HCT116 (cell line): ENCODE measurements at regions not wholly inside any gene's neighbourhood (a gene's known extent, or its start where the extent isn't known, plus 50 kb on each side); places are given as distances from the start of the nearest gene placed in this dataset.

ENCODE experiments used
- ATAC-seq: fragments of 200-7000 bp; cut with Tn5 transposase; 2 replicates; pipeline ENCODE4 v1.9.1; 2020; ENCODE audit warnings: mild to moderate bottlenecking, moderate library complexity
- BruUV-seq: library from RNA; stranded (reverse); fragments of 400-500 nt; replicated peaks from 2 replicates; lab custom pipeline; 2021; lab: Mats Ljungman, UMichigan
- CTCF ChIA-PET: fragments of 300-600 bp; sonication (Branson Sonifier 250); formaldehyde crosslinking; loops from one replicate; lab custom pipeline; 2021; ENCODE audit warnings: antibody characterized with exemption; lab: Charles Lee
- POLR2A ChIA-PET: fragments of 300-600, 350-600 bp; sonication (Branson Sonifier 250); formaldehyde crosslinking; loops from one replicate; lab custom pipeline; 2021; ENCODE audit warnings: antibody characterized with exemption; lab: Charles Lee
- RAD21 ChIA-PET, 2 experiments: fragments of 300-600 bp; sonication (Branson Sonifier 250); formaldehyde crosslinking; loops; one replicate each; lab custom pipeline; 2023; ENCODE audit warnings: low total read pairs in 2 of 2; ENCODE audit not compliant: uncharacterized antibody in 2 of 2, unreplicated experiment in 2 of 2, low non-redundant PET in 1 of 2; lab: Charles Lee
- DNase-seq: peaks from one replicate; pipeline ENCODE4 v3.0.0-alpha.2; 2010; ENCODE audit warnings: low read depth, low spot score
- H2AFZ ChIP-seq: fragments of 200-600 bp; shearing (Covaris generic), sonication (generic); 2 replicates; pipeline ENCODE4 v1.6.1; 2017; ENCODE audit warnings: low read depth, mixed run types, mixed read lengths, antibody characterized with exemption, low read length; ENCODE audit not compliant: poor library complexity, severe bottlenecking
- H3K27ac ChIP-seq: 2 replicates; pipeline ENCODE4 v1.5.1; 2012; ENCODE audit warnings: low read depth, low read length
- H3K27me3 ChIP-seq: fragments of 200-600 bp; sonication (generic); 2 replicates; pipeline ENCODE4 v1.6.1; 2016; ENCODE audit warnings: mixed run types, low read length, mixed read lengths; ENCODE audit not compliant: insufficient read depth
- H3K36me3 ChIP-seq, 2 experiments: fragments of 200-500 bp in 1 of 2; fragments of 200-600 bp in 1 of 2; sonication (Bioruptor generic) in 1 of 2; sonication (generic) in 1 of 2; 2 replicates each; pipeline versions ENCODE4 v1.5.1 to v1.6.1; 2014 to 2016; ENCODE audit warnings: low read length in 2 of 2, inconsistent platforms in 1 of 2, mixed read lengths in 1 of 2, mixed run types in 1 of 2; ENCODE audit not compliant: insufficient read depth in 2 of 2, control insufficient read depth in 1 of 2
- H3K4me1 ChIP-seq, 2 experiments: fragments of 200-600 bp in 1 of 2; sonication (generic) in 1 of 2; 2 replicates each; pipeline versions ENCODE4 v1.5.1 to v1.6.1; 2012 to 2017; ENCODE audit warnings: low read length in 2 of 2, inconsistent platforms in 1 of 2, mild to moderate bottlenecking in 1 of 2, mixed read lengths in 1 of 2, mixed run types in 1 of 2, moderate library complexity in 1 of 2; ENCODE audit not compliant: insufficient read depth in 2 of 2, control insufficient read depth in 1 of 2
- H3K4me2 ChIP-seq: fragments of 200-600 bp; sonication (generic); 2 replicates; pipeline ENCODE4 v1.6.1; 2017; ENCODE audit warnings: mixed run types, low read length, mixed read lengths
- H3K4me3 ChIP-seq, 2 experiments: fragments of 200-600 bp in 1 of 2; sonication (generic) in 1 of 2; replicated peaks in 1 of 2; 2 replicates each; pipeline ENCODE4 v1.5.1; 2011 to 2016; ENCODE audit warnings: low read length in 2 of 2, control low read depth in 1 of 2, low read depth in 1 of 2, mild to moderate bottlenecking in 1 of 2, mixed read lengths in 1 of 2, mixed run types in 1 of 2
- H3K79me2 ChIP-seq: fragments of 200-600 bp; sonication (generic); 2 replicates; pipeline ENCODE4 v1.6.1; 2017; ENCODE audit warnings: mild to moderate bottlenecking, mixed run types, low read length, moderate library complexity, mixed read lengths; ENCODE audit not compliant: insufficient read depth
- H3K9ac ChIP-seq: fragments of 200-600 bp; sonication (generic); 2 replicates; pipeline ENCODE4 v1.6.1; 2016; ENCODE audit warnings: low read length, mixed read lengths
- H3K9me2 ChIP-seq: fragments of 200-600 bp; sonication (generic), shearing (Covaris generic); 2 replicates; pipeline ENCODE4 v1.6.1; 2017; ENCODE audit warnings: mixed run types, mild to moderate bottlenecking, moderate library complexity; ENCODE audit not compliant: insufficient read depth
- H3K9me3 ChIP-seq, 2 experiments: fragments of 200-500 bp in 1 of 2; fragments of 200-600 bp in 1 of 2; sonication (Bioruptor generic) in 1 of 2; sonication (generic) in 1 of 2; 2 replicates each; pipeline ENCODE4 v1.6.1; 2014 to 2017; ENCODE audit warnings: low read length in 2 of 2, mixed read lengths in 2 of 2, inconsistent platforms in 1 of 2, low read depth in 1 of 2, mild to moderate bottlenecking in 1 of 2, mixed run types in 1 of 2, moderate library complexity in 1 of 2; ENCODE audit not compliant: control insufficient read depth in 1 of 2, insufficient read depth in 1 of 2
- H4K20me1 ChIP-seq: fragments of 200-600 bp; sonication (generic), shearing (Covaris generic); 2 replicates; pipeline ENCODE4 v1.6.1; 2017; ENCODE audit warnings: mixed run types, mild to moderate bottlenecking, moderate library complexity; ENCODE audit not compliant: insufficient read depth
- ATF3 ChIP-seq: IDR thresholded peaks from 2 replicates; pipeline ENCODE4 v1.6.1; 2012
- CBX3 ChIP-seq: IDR thresholded peaks from 2 replicates; pipeline ENCODE4 v1.6.1; 2012; ENCODE audit warnings: low read depth
- CTCF ChIP-seq, 3 experiments: fragments of 200-600 bp in 1 of 3; sonication (generic) in 1 of 3; IDR thresholded peaks in 2 of 3; conservative IDR thresholded peaks in 1 of 3; 2 replicates each; pipeline ENCODE4 v1.5.1; 2012 to 2017; ENCODE audit warnings: low read depth in 2 of 3, low read length in 2 of 3, antibody characterized with exemption in 1 of 3, borderline replicate concordance in 1 of 3, control low read depth in 1 of 3, mild to moderate bottlenecking in 1 of 3, mixed read lengths in 1 of 3, mixed run types in 1 of 3, moderate library complexity in 1 of 3; ENCODE audit not compliant: insufficient read depth in 1 of 3
- EGR1 ChIP-seq: IDR thresholded peaks from 2 replicates; pipeline ENCODE4 v1.6.1; 2012; ENCODE audit warnings: low read depth
- EZH2phosphoT487 ChIP-seq: fragments of 200-600 bp; IDR thresholded peaks from 2 replicates; pipeline ENCODE4 v1.6.1; 2018; ENCODE audit warnings: antibody characterized with exemption, borderline replicate concordance
- FOSL1 ChIP-seq: IDR thresholded peaks from 2 replicates; pipeline ENCODE4 v1.6.1; 2012; ENCODE audit warnings: low read depth
- JUND ChIP-seq: IDR thresholded peaks from 2 replicates; pipeline ENCODE4 v1.6.1; 2012
- MAX ChIP-seq: IDR thresholded peaks from 2 replicates; pipeline ENCODE4 v1.6.1; 2012
- POLR2A ChIP-seq: IDR thresholded peaks from 2 replicates; pipeline ENCODE4 v1.7.0; 2011; ENCODE audit warnings: borderline replicate concordance; ENCODE audit not compliant: insufficient read depth, insufficient read length; ENCODE audit errors: extremely low read depth
- POLR2AphosphoS5 ChIP-seq: IDR thresholded peaks from 2 replicates; pipeline ENCODE4 v1.6.1; 2011; ENCODE audit warnings: mild to moderate bottlenecking, low read depth, low read length, moderate library complexity
- RAD21 ChIP-seq: IDR thresholded peaks from 2 replicates; pipeline ENCODE4 v1.6.1; 2012; ENCODE audit warnings: low read depth, mild to moderate bottlenecking
- SIN3A ChIP-seq: IDR thresholded peaks from 2 replicates; pipeline ENCODE4 v1.6.1; 2012; ENCODE audit warnings: low read depth
- SP1 ChIP-seq: IDR thresholded peaks from 2 replicates; pipeline ENCODE4 v1.6.1; 2012; ENCODE audit warnings: low read depth
- SRF ChIP-seq: IDR thresholded peaks from 2 replicates; pipeline ENCODE4 v1.6.1; 2012; ENCODE audit warnings: low read depth
- TCF7L2 ChIP-seq: IDR thresholded peaks from 2 replicates; pipeline ENCODE4 v1.7.0; 2011; ENCODE audit warnings: borderline replicate concordance, inconsistent platforms; ENCODE audit not compliant: insufficient read depth, insufficient read length; ENCODE audit errors: extremely low read depth
- ZBTB33 ChIP-seq: IDR thresholded peaks from 2 replicates; pipeline ENCODE4 v1.6.1; 2011; ENCODE audit warnings: mild to moderate bottlenecking, low read length, moderate library complexity; ENCODE audit not compliant: insufficient replicate concordance; ENCODE audit errors: extremely low read depth
- ZFX ChIP-seq: fragments of 450-650 bp; IDR thresholded peaks from 2 replicates; pipeline ENCODE4 v1.6.1; 2017
- ZNF274 ChIP-seq: fragments of 200-500 bp; sonication (Bioruptor generic); IDR thresholded peaks from 2 replicates; pipeline ENCODE4 v1.6.1; 2014; ENCODE audit warnings: mild to moderate bottlenecking, low read depth, low read length, inconsistent platforms
- intact Hi-C: fragments of 100-400 bp; cut with micrococcal nuclease; formaldehyde crosslinking; loops from 2 replicates; pipeline ENCODE4 v1.10.0; 2022

GRCh38 chr21:16538936-16539440 is 809.2 kb downstream of the USP25 start:
- no peak overlapping the region for H3K9ac ChIP-seq
- TF ChIP-seq MAX: no peak
- no peak for TF ChIP-seq RAD21
- TF ChIP-seq CTCF (IDR thresholded peaks at IDR 0.05 in 2 of 3, conservative IDR thresholded peaks at IDR 0.05 in 1 of 3; ENCODE audit: borderline replicate concordance in 1 of 3, insufficient read depth in 1 of 3, low read depth in 2 of 3, low read length in 2 of 3): no peak
- TF ChIP-seq ATF3: no peak
- TF ChIP-seq SIN3A: no peak
- TF ChIP-seq SP1: no peak
- TF ChIP-seq CBX3: no peak
- TF ChIP-seq POLR2A: no peak
- TF ChIP-seq SRF: no peak
- TF ChIP-seq FOSL1: no peak
- no peak for TF ChIP-seq ZBTB33
- TF ChIP-seq ZFX: no peak
- TF ChIP-seq TCF7L2: no peak
- no peak for TF ChIP-seq EGR1
- no peak for TF ChIP-seq POLR2AphosphoS5
- no peak for TF ChIP-seq ZNF274
- no peak for TF ChIP-seq JUND
- no peak for TF ChIP-seq EZH2phosphoT487
- ATAC-seq (no peak), DNase-seq (no peak)
- no peaks in the 10 kb centered on the region for H3K9me2 ChIP-seq
- POLR2A ChIA-PET: no interaction called here
- H3K27ac ChIP-seq: no peak overlapping the region
- H3K4me1 ChIP-seq: no peaks in the 10 kb centered on the region
- no TSS peak for BruUV-seq
- no peaks in the 10 kb centered on the region for H3K27me3 ChIP-seq
- intact Hi-C loops: no loop called here
- H4K20me1 ChIP-seq: no peaks in the 10 kb centered on the region
- H3K9me3 ChIP-seq: peaks cover 11% of the 10 kb centered on the region in 2 experiments; a peak in 3 of 4 replicates
- no peaks in the 10 kb centered on the region for H3K79me2 ChIP-seq
- H3K4me2 ChIP-seq: no peak overlapping the region
- no peak overlapping the region for H3K4me3 ChIP-seq
- CTCF ChIA-PET: no interaction called here
- H2AFZ ChIP-seq: no peak overlapping the region
- RAD21 ChIA-PET: no interaction called here
- no peaks in the 10 kb centered on the region for H3K36me3 ChIP-seq
